HG02884 (cell line): ENCODE measurements at regions not wholly inside any gene's neighbourhood (a gene's known extent, or its start where the extent isn't known, plus 50 kb on each side); places are given as distances from the start of the nearest gene placed in this dataset.

ENCODE experiments used
- ATAC-seq: cut with Tn5 transposase; IDR thresholded peaks from one replicate; pipeline ENCODE4 v1.9.1; 2021; ENCODE audit warnings: mild to moderate bottlenecking, moderate library complexity; ENCODE audit not compliant: unreplicated experiment

GRCh38 chr4:22988526-22988925 lies 295.8 kb downstream of the GBA3 start:
- ATAC-seq, result no peak

GRCh38 chr4:22987870-22988269 lies 295.1 kb downstream of the GBA3 start:
- ATAC-seq, result no peak

GRCh38 chr4:22986881-22987280 lies 294.1 kb downstream of the GBA3 start:
- no peak for ATAC-seq

GRCh38 chr4:22986262-22986661 lies 293.5 kb downstream of the GBA3 start:
- ATAC-seq, result no peak

GRCh38 chr4:22984390-22984789 lies 291.7 kb downstream of the GBA3 start:
- no peak for ATAC-seq

GRCh38 chr4:22978656-22979055 lies 285.9 kb downstream of the GBA3 start:
- no peak for ATAC-seq

- ATAC-seq, result no peak
Observed at GRCh38 chr4:22970665-22971064, 277.9 kb downstream of the GBA3 start.

GRCh38 chr4:22969287-22969896 lies 276.7 kb downstream of the GBA3 start:
- ATAC-seq, result no peak

GRCh38 chr4:22962295-22962694 lies 269.6 kb downstream of the GBA3 start:
- no peak for ATAC-seq

GRCh38 chr4:22959483-22959882 lies 266.7 kb downstream of the GBA3 start:
- ATAC-seq, result no peak

- ATAC-seq, result no peak
Observed at GRCh38 chr4:22957774-22958309, 265.1 kb downstream of the GBA3 start.

- ATAC-seq, result no peak
Observed at GRCh38 chr4:22949161-22949855, 256.6 kb downstream of the GBA3 start.

- no peak for ATAC-seq
Observed at GRCh38 chr4:22947851-22948250, 255.1 kb downstream of the GBA3 start.

GRCh38 chr4:22942920-22943559 lies 250.3 kb downstream of the GBA3 start:
- no peak for ATAC-seq

GRCh38 chr4:22941688-22942375 lies 249.1 kb downstream of the GBA3 start:
- no peak for ATAC-seq

GRCh38 chr4:22932326-22932725 lies 239.6 kb downstream of the GBA3 start:
- no peak for ATAC-seq

GRCh38 chr4:22922426-22922825 lies 229.7 kb downstream of the GBA3 start:
- no peak for ATAC-seq

- ATAC-seq, result no peak
Observed at GRCh38 chr4:22921936-22922335, 229.2 kb downstream of the GBA3 start.

GRCh38 chr4:22911285-22911684 lies 218.5 kb downstream of the GBA3 start:
- no peak for ATAC-seq

GRCh38 chr4:22910200-22910599 lies 217.5 kb downstream of the GBA3 start:
- no peak for ATAC-seq

- ATAC-seq, result no peak
Observed at GRCh38 chr4:22906045-22906444, 213.3 kb downstream of the GBA3 start.
